Neural progenitor cell (in vitro differentiated cells): ENCODE measurements at regions not wholly inside any gene's neighbourhood (a gene's known extent, or its start where the extent isn't known, plus 50 kb on each side); places are given as distances from the start of the nearest gene placed in this dataset.

ENCODE experiments used
- CTCF ChIP-seq: fragments of 200-600 bp; sonication (generic); IDR thresholded peaks from 2 replicates; pipeline ENCODE4 v1.5.1; 2017; ENCODE audit warnings: antibody characterized with exemption, mild to moderate bottlenecking
- EZH2 ChIP-seq: fragments of 200-600 bp; sonication (generic); IDR thresholded peaks from 2 replicates; pipeline ENCODE4 v1.6.1; 2017; ENCODE audit warnings: antibody characterized with exemption, mild to moderate bottlenecking, moderate library complexity

GRCh38 chr19:31449379-31449778, 100.1 kb upstream of the TSHZ3 start:
- TF ChIP-seq CTCF: no peak
- TF ChIP-seq EZH2: no peak
